ENCODE measurements at regions not wholly inside any gene's neighbourhood (a gene's known extent, or its start where the extent isn't known, plus 50 kb on each side); places are given as distances from the start of the nearest gene placed in this dataset.

DNA sequence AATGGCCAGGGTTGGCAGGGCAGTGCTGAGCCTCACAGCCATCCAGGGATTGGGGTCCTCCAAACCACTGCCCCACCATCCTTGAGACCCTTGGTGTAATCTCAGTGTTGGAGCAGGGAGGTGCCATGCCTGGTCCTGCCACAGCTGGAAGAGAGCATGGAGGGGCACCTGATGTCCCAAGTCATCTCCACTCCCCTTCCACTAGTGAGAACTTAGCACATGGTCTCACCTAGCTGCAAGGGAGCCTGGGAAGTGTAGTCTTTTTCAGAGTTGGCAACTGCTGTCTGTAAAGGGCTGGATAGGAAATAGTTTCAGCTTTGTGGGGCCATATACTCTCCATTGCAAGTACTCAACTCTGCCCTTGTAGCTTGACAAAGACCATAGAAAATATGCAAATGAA is 238.7 kb downstream of the RPS24 start:
- no peak for DNase-seq (ENCODE audit: low spot score)

DNA sequence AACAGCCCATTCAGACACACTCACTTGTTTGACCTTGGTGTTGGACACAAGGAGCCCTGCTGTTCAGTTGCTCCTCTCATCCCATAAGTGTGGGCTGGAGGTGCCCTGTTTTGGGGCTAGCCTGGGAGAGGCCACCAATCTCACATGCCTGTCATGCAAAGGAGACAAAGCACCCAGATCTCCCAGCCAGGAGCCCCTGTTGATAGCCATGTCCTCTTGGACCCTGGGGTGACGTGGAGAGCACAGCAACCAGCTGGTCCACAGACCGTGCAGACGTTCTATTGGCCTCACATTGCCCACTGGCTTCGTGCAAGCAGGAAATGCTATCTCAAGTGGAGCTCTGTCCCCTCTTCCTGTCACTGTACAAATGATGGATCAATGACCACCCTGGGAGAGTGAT is 240.8 kb downstream of the RPS24 start:
- no peak for DNase-seq (ENCODE audit: low spot score)

DNA sequence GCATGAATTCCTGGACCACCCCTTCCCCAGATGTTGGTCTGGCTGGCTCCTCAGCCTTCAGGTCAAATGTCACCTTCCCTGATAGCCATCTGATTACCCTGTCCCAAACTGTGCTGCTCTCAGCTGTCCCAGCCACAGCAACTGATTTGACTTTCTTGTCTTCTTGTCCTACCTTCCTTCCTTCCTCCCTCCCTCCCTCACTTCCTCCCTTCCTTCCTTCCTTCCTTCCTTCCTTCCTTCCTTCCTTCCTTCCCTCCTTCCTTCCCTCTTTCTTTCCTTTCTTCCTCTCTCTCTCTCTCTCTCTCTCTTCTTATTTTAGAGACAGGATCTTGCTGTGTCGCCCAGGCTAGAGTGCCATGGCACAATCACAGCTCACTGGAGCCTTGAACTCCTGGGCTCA is 242.5 kb downstream of the RPS24 start:
- DNase-seq (ENCODE audit: low spot score) = no peak

GRCh38 chr10:78277314-78278057 is 243.8 kb downstream of the RPS24 start:
- no peak for DNase-seq (ENCODE audit: low spot score)

GRCh38 chr10:78278058-78278404 is 244.4 kb downstream of the RPS24 start:
- peak; percentile 14 for DNase-seq (ENCODE audit: low spot score)

DNA sequence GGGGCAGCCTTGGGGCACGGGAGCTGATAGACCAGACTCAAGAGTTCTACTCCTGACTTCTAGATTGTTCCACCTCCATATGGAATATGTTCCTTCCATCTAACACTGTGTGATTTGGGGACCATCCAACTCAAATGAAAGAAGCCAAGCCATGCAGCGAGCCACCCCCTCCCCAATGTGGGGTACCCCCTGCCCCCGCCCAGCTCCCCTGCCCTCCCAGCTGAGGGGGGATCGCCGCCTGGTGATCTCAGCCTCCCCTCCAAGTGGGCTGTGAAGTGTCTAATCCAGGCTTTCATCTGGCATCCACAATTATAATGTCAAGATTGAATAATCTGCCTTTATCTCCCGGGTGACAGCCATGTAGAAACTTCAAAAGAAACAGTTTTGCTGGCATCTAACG is 246.1 kb downstream of the RPS24 start:
- DNase-seq (ENCODE audit: low spot score) = no peak

DNA sequence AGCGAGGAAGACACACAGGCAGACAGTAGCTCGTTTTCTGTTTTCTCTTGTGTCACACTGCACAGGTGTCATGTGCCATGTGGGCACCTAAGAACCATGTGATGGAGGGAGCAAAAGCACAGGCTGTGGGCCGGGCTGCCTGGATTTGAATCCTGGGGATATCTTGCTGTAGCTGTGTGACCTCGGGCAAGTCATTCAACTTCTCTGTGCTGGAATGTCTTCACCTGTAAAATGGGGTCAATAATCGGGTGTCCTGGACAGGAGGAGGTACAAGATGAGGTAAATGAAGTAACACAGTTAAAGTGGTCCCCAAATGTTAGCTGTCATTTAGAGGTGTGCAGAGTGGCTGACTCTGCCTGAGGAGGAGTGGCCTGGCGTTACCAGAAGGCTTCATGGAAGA is 246.9 kb downstream of the RPS24 start:
- no peak for DNase-seq (ENCODE audit: low spot score)

DNA sequence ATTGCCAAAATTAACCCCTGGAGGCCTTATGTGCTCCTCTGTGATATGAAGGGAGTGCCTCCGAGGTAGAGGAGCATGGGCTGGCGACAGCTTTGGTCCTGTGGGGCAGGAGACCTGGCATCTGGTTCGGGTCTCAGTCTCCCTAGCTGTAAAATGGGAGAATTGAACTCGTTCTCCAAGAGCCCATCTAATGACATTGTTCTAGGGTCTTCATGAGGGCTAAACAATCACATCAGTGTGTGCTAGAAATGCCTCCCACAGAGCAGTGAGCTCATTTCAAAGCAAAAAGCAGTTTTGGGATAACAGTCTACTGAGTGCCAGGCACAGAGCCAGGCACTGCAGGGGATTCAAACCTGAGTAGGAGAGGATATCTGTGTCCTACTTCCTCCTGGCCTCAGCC is 248.0 kb downstream of the RPS24 start:
- DNase-seq (ENCODE audit: low spot score) = no peak

GRCh38 chr10:78283069-78283682 is 249.5 kb downstream of the RPS24 start:
- no peak for DNase-seq (ENCODE audit: low spot score)

DNA sequence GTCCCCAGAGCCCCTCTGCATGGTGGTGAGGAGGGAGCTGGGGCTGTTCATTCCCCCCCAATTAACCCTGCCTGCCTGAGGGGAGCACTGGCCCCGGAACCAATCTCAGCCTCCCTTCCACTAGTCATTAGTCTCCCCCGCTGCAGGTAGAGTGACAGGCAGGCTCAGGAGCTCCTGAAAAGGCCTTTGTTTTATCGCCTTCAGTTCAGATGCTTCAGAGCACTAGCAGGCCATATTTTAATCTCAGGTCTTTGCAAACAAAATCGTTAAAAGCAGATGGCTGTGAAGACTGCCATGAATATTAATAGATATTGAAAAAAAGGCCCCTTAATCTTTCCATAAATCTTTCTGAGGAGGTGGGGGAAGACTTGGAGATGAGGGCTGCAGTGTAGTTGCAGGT is 250.7 kb downstream of the RPS24 start:
- no peak for DNase-seq (ENCODE audit: low spot score)

GRCh38 chr10:78285226-78285625 is 251.6 kb downstream of the RPS24 start:
- DNase-seq (ENCODE audit: low spot score) = no peak

DNA sequence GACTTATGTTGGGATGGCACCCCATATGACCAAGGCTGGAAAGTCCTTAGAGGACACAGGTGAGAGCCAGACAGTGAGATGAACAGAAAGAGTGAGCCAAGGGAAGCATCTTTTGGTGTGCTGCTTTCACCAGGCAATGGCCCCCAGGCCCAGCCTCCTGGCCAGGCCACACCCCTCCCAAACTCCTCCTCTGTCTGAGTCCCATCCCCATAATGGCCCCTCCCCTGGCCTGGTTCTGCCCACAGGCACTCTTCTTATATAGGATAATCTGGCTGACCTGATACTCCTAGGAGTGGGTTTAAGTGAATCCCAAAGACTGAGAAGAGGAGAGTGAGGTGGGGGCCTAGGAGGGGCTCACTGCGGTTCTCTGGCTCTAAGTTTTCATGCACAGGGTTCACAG is 252.5 kb downstream of the RPS24 start:
- DNase-seq (ENCODE audit: low spot score) = no peak

- no peak for DNase-seq (ENCODE audit: low spot score)
Measured at GRCh38 chr10:78286668-78287067, 253.0 kb downstream of the RPS24 start.

DNA sequence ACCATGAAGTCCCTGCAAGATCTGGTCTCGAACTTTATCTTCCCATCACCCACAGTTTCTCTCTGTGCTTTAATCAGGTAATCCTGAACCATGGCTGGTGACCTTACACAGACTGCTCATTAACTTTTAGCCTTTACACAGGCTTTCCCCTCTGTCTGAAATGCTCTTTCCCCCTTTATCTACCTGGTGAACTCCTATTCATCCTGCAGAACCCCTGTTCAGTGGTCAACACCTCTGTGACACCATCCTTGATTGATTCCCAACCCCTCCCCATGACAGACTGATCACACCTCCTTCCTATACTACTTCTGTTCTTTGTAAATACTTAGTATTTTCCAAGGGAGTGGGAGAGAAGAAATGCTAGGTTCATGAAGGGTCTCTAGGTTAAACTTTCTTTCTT is 254.0 kb downstream of the RPS24 start:
- no peak for DNase-seq (ENCODE audit: low spot score)

DNA sequence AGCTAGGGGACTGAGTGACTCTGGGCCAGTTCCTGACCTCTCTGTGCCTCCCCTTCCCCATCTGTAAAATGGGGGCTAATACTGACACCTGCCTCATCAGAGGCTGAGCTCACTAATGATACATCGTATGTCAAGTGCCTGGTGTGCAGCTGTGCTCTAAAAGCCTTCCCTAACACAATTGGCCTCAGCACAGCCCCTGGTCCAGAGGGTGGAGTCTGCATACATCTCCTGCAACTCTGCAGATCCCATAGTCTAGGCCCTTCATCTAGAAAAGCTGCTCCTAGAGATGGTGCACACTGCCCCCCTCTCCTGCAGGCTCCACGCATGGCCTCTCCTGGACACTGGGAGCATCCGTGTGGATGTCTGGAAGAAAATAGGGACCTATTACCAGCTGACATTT is 255.0 kb downstream of the RPS24 start:
- no peak for DNase-seq (ENCODE audit: low spot score)

GRCh38 chr10:78290131-78290750 is 256.6 kb downstream of the RPS24 start:
- no peak for DNase-seq (ENCODE audit: low spot score)

DNA sequence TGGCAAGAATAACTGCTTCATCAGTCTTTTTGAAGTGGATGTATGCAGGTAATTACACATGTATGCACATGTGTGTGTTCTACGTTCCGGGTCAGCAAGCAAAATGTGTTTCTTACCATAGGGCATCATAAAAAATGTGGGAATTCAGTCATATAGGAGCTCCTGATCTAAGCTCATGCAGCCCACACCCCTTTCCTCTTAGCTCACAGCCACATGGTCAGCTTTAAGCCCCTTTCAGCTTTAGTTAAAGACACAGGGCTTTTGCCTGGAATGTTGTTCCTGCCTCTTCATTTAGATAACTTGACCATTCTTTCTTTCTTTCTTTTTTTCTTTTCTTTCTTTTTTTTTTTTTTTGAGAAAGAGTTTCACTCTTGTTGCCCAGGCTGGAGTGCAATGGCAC is 258.1 kb downstream of the RPS24 start:
- no peak for DNase-seq (ENCODE audit: low spot score)

GRCh38 chr10:78292250-78292981 is 258.8 kb downstream of the RPS24 start:
- DNase-seq (ENCODE audit: low spot score) = no peak

DNA sequence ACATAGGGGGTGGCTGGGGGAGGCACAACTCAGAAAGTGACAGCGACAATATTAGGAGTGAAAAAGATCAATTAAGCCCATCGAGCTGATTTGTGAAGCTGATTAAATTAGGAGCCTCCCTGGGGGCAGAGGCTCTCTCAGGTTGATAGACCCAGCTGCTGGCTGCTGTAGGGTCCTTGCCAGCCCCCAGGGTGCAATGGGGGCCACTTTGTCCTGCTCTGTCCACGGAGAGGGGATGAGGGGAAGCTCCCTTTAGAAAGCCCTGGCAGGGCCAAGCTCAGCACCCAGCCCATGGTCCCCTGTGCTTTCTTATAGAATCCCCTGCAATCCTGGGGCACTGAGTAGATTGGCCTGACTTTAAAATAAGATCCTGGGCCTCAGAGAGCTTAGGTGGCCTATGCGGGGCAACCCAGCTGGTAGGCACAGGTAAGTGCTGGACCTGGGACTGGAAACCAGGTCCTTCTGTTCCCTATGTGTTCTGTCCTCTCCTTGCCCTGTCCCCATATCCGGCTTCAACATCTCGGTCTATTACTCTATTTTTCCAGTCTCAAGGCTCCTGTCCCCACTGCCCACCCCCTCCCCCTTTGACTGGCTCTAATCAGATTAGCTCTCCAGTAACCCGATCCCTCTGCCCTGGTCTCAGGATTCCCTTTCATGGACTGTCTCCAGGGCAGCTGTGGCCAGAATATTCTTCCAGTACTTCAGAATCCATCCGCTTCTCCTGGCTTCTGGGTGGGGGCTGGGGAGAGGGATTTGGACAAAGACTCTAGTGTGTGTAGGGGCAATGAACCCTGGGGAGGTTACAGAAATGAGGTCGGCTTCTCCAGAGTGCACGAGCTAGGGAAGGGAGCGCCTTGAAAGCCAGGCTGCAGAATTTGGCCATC is 259.6 kb downstream of the RPS24 start:
- no peak for DNase-seq (ENCODE audit: low spot score)

DNA sequence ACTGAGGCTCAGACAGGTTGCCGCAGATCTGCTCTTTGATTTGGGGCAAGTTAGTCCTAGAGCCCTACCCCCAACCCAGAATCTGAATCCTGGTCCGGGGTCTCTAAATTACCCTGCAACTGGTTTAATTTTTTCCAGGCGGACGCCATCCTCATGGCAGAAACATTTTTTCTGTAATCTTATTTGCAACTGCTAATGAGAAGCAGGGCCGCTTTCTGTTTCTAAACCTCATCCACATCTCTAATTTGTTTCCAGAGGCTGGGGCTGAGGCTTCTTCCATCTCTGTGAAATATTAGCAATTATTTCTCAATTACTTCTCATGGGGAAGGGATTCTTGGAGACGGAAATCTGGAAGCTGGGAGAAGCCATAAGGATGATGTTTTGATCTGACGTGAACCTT is 261.6 kb downstream of the RPS24 start:
- no peak for DNase-seq (ENCODE audit: low spot score)

- no peak for DNase-seq (ENCODE audit: low spot score)
Measured at GRCh38 chr10:78296785-78297184, 263.1 kb downstream of the RPS24 start.

DNA sequence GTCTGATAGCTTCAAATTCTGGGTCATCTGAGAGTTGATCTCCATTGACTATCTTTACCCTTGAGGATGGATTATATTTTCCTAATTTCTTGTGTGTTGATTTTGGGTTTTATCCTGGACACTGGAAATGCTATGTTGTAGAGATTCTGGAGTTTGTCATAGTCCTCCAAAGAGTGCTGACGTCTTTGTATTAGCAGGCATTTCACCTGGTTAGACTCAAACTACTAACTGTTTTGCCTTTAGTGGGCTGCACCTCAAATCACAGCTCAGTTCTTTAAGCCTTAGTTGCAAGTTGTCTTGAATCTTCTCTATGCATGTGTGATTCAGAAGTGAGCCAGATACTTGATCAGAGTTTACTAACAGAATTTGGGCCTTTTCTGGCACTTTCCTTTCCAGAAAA is 264.3 kb downstream of the RPS24 start:
- no peak for DNase-seq (ENCODE audit: low spot score)

All from RKO (cell line).